Coronary artery (tissue), 2 donors: ENCODE measurements at regions not wholly inside any gene's neighbourhood (a gene's known extent, or its start where the extent isn't known, plus 50 kb on each side); places are given as distances from the start of the nearest gene placed in this dataset.
"Not testable (repeated sequence)": the region's sequence is repeated elsewhere in the genome, so short reads cannot be mapped to it uniquely, and the experiment has no call there.

Source experiments
- DNase-seq: peaks from one replicate; pipeline ENCODE4 v3.0.0-alpha.2; 2017; ENCODE audit warnings: low spot score
- H3K27ac ChIP-seq, 2 donors: fragments of 200-600 bp; sonication (generic); one replicate each; pipeline ENCODE4 v1.5.1; 2016 to 2019
- H3K4me3 ChIP-seq: fragments of 200-600 bp; sonication (generic); 2 replicates; pipeline ENCODE4 v1.5.1; 2016; ENCODE audit warnings: mild to moderate bottlenecking, moderate library complexity
- TF ChIP-seq, protein P1 (sequence below): fragments of 200-600 bp; sonication (generic); IDR thresholded peaks from one replicate; pipeline ENCODE4 v1.5.1; 2019; ENCODE audit warnings: antibody characterized with exemption

DNA sequence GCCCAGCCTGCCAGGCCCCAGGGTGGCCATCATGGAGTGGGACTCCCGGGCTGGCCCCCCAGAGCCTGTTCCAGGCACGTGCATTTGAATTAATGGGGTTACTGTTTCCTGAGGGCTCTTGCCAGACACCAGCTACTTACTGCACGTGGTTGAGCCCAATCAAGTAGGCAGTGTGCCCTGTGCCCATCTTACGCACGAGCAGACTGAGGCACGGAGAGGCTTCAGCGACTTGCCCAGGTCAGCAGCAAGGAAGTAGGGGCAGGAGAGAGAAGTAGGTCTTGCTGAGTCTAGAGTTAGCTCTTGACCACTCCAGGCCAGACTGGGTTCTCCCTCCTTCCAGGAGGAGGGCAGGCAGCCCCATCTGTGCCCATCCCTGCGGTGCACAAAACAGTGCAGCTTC is 67.7 kb downstream of the DIO3 start:
- no peak overlapping the region for H3K27ac ChIP-seq
- no peak for DNase-seq
- peak overlapping the region; percentile 67 for H3K4me3 ChIP-seq
- TF ChIP-seq, protein P1, sequence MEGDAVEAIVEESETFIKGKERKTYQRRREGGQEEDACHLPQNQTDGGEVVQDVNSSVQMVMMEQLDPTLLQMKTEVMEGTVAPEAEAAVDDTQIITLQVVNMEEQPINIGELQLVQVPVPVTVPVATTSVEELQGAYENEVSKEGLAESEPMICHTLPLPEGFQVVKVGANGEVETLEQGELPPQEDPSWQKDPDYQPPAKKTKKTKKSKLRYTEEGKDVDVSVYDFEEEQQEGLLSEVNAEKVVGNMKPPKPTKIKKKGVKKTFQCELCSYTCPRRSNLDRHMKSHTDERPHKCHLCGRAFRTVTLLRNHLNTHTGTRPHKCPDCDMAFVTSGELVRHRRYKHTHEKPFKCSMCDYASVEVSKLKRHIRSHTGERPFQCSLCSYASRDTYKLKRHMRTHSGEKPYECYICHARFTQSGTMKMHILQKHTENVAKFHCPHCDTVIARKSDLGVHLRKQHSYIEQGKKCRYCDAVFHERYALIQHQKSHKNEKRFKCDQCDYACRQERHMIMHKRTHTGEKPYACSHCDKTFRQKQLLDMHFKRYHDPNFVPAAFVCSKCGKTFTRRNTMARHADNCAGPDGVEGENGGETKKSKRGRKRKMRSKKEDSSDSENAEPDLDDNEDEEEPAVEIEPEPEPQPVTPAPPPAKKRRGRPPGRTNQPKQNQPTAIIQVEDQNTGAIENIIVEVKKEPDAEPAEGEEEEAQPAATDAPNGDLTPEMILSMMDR: no peak

DNA sequence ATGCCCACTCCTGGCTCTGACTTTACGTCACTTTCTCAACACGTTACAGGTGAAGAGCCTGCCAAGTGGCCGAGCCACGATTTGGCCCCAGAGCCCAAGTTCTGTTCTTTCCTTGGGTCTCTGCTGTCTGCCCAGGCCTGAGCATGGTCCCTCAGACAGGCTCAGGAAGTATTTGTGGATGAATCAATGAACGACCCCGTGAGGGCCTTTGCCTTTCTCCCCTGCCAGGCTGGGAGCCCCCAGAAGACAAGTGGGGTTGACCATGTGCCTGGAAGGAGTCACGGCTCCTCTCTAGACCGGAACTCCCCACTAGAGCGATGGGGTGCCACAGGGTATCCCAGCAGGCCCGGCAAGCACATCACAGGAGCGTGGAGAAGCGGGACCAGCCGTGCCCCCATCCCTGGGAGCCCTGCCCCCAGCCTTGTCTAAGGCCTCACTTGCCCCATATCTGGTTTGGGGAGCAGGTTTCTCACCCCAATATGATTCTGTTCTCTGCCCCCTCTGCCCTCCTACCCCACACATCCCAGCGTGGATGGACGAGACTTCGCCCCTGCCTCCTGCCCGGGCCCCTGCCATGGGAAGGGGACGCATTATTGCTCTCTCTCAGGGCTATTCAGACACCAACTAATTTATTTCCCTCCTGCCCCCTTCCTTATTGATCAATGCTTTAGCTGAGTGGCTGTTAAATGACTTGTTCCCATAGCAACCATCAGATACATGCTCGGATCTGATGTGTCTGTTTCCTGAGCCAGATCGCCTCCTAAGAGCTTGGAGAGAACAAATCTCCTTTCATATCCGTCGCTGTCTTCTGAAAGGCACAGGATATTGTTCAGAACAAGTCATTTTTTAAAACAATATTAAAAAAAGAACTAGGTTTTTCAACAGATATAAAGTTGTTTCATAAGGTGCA is 69.0 kb downstream of the DIO3 start:
- no peak overlapping the region for H3K27ac ChIP-seq
- DNase-seq: no peak
- TF ChIP-seq, protein P1: no peak
- no peak overlapping the region for H3K4me3 ChIP-seq

DNA sequence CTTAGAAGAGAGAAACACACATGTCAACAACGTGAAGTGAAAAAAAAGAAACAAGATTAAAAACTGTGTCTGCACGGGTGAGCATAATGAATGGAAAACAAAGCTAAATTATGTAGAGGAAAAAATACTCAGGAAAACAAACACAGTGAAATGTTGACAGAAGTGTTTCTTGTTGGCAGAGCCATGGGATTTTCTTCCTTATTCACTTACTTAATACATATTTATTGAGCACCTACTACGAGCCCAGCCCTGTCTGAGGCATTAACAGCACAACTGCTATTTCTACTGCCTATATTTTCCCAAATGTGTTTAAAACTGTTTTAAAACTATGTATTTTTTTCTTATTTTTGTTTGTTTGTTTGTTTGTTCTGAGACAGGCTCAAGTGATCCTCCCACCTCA is 69.9 kb downstream of the DIO3 start:
- no peak for DNase-seq
- TF ChIP-seq, protein P1: no peak
- H3K4me3 ChIP-seq: no peak overlapping the region
- H3K27ac ChIP-seq: no peak overlapping the region

DNA sequence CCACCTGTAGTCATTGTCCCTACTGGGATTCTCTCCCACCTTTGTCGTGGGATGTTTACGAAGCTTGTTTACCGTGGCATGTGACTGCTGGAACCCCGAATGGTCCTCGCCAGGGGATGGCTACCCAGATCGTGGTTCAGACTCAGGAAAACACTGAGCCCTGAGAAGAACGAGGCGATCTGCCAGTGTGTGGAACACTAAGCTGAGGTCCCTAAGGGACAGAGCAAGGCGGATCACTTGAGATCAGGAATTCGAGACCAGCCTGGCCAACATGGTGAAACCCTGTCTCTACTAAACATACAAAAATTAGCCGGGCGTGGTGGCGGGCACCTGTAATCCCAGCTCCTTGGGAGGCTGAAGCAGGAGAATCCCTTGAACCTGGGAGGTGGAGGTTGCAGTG is 70.7 kb downstream of the DIO3 start:
- not testable (repeated sequence) for DNase-seq, H3K4me3 ChIP-seq, H3K27ac ChIP-seq

DNA sequence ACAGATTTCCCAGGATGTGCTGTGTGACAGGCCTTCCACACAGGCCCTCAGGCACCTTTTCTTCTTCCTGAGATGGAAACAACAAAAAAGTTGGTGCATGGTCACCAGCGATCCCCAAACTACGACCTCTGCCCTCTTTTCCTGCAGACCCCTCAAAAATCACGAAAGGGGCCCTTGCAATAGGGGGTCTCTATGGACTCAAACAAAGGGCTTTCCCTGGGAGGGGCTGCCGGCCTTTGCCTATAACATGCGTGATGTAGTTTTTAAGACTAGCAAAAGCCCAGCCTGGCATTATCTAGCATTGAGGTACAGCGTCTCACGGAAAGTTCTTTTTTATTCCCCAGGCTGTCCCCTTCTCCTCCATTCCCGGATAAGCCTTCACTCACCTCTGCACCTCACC is 71.2 kb downstream of the DIO3 start:
- TF ChIP-seq, protein P1: no peak

DNA sequence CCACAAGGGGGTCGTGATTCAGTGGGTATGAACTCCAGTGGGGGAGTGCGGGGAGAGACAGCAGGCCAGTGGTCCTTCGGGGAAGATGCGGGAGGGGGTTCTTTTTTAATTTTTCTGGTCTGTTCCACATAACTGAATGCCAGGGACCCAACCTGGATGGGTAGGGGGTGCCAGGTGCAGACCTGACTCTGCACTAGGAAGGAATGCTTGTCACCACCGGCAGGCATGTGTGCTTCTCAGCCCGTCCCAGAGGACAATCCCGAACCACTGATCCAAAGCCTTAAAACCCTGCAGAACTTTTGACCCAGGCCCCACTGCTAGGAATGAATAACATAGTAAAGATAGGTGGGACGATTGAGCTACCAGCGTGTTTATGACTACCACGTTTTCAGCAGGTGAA is 72.0 kb downstream of the DIO3 start:
- Histone ChIP-seq H3K4me3 (no peak overlapping the region), H3K27ac (no peak overlapping the region)
- TF ChIP-seq, protein P1: no peak
- DNase-seq: no peak

More for the DNA sequence above, 71.2 kb downstream of the DIO3 start:
- Histone ChIP-seq H3K4me3 (no peak overlapping the region), H3K27ac (no peak overlapping the region)
- DNase-seq: no peak

DNA sequence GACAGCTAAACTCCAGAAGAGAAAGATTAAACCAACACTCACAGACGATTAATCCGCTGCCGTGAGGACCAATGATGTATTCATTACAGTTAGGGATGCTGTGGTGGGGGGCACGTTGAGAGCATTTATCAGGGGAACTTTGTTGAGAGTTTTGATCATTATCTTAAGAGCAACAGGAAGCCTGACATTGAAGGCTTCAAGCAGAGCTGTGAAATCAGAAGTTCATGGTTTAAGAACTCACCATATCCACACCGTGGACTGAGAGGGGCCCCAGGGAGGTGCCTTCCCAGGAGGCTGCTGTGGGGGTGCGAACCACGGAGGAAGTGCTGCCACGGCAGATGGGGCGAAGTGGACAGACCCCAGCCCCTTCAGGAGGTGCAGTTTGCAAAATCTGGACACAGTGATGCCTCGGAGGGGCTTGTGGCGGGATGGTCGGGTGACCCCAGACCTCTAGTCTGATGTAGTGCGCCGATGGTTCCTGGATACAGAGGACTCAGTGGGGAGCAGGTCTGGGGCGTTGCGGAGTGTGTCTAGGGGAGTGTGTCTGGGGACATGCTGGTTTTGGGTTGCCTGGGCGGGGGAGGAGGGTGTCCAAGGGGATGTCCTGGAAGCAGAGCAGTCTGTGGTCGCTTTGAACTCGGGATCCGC is 73.0 kb downstream of the DIO3 start:
- DNase-seq: no peak
- no peak overlapping the region for H3K4me3 ChIP-seq
- H3K27ac ChIP-seq: no peak overlapping the region
- TF ChIP-seq, protein P1: no peak
